Osteocyte (in vitro differentiated cells): ENCODE measurements at regions not wholly inside any gene's neighbourhood (a gene's known extent, or its start where the extent isn't known, plus 50 kb on each side); places are given as distances from the start of the nearest gene placed in this dataset.

ENCODE experiments used
- DNase-seq: peaks from one replicate; pipeline ENCODE4 v3.0.0; 2021; ENCODE audit warnings: mixed read lengths; ENCODE audit not compliant: unreplicated experiment; ENCODE audit errors: extremely low spot score
- H3K27ac Mint-ChIP-seq: one replicate; pipeline ENCODE4 v1.8.0; 2021; ENCODE audit warnings: mild to moderate bottlenecking, mixed read lengths; ENCODE audit not compliant: unreplicated experiment
- H3K27me3 Mint-ChIP-seq: one replicate; pipeline ENCODE4 v1.8.0; 2021; ENCODE audit warnings: mixed read lengths; ENCODE audit not compliant: unreplicated experiment
- H3K36me3 Mint-ChIP-seq: one replicate; pipeline ENCODE4 v1.8.0; 2021; ENCODE audit warnings: mixed read lengths; ENCODE audit not compliant: unreplicated experiment
- H3K4me1 Mint-ChIP-seq: one replicate; pipeline ENCODE4 v1.8.0; 2021; ENCODE audit warnings: mixed read lengths; ENCODE audit not compliant: unreplicated experiment
- H3K4me3 Mint-ChIP-seq: one replicate; pipeline ENCODE4 v1.8.0; 2021; ENCODE audit warnings: mild to moderate bottlenecking, moderate library complexity, mixed read lengths; ENCODE audit not compliant: unreplicated experiment
- H3K9me3 Mint-ChIP-seq: one replicate; pipeline ENCODE4 v1.8.0; 2021; ENCODE audit warnings: mixed read lengths; ENCODE audit not compliant: unreplicated experiment
- TF ChIP-seq, protein P1 (sequence below): fragments of 200-600 bp; sonication (generic); IDR thresholded peaks from 2 replicates; pipeline ENCODE4 v1.5.0; 2021; ENCODE audit warnings: antibody characterized with exemption, mild to moderate bottlenecking, moderate library complexity

DNA sequence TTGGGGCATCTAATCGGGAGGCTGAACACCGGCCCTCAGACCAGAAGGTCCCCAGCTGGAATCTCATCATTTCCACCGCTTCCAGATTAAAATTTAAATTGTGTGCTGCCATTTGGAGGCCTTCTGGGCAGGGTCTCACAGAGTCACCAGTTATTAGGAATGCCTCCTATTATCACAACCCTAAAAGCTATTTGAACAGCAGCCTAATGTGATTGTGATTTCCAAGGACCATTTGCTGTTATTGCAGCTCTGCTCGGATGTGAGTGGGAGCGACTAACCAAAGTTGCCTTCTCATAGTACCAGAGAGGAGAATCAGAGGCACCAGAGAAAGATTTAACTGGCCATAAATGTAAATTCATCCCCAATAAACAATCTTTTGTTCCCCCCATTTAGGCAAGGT is 277.3 kb downstream of the RNF144B start:
- peaks cover 2% of the 10 kb centered on the region for H3K9me3 Mint-ChIP-seq
- DNase-seq, result no peak
- TF ChIP-seq, protein P1, sequence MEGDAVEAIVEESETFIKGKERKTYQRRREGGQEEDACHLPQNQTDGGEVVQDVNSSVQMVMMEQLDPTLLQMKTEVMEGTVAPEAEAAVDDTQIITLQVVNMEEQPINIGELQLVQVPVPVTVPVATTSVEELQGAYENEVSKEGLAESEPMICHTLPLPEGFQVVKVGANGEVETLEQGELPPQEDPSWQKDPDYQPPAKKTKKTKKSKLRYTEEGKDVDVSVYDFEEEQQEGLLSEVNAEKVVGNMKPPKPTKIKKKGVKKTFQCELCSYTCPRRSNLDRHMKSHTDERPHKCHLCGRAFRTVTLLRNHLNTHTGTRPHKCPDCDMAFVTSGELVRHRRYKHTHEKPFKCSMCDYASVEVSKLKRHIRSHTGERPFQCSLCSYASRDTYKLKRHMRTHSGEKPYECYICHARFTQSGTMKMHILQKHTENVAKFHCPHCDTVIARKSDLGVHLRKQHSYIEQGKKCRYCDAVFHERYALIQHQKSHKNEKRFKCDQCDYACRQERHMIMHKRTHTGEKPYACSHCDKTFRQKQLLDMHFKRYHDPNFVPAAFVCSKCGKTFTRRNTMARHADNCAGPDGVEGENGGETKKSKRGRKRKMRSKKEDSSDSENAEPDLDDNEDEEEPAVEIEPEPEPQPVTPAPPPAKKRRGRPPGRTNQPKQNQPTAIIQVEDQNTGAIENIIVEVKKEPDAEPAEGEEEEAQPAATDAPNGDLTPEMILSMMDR, result no peak
- no peak overlapping the region for H3K27ac Mint-ChIP-seq
- H3K27me3 Mint-ChIP-seq, result peaks cover 11% of the 10 kb centered on the region
- H3K4me1 Mint-ChIP-seq, result no peaks in the 10 kb centered on the region
- H3K36me3 Mint-ChIP-seq, result no peaks in the 10 kb centered on the region
- H3K4me3 Mint-ChIP-seq, result no peak overlapping the region

DNA sequence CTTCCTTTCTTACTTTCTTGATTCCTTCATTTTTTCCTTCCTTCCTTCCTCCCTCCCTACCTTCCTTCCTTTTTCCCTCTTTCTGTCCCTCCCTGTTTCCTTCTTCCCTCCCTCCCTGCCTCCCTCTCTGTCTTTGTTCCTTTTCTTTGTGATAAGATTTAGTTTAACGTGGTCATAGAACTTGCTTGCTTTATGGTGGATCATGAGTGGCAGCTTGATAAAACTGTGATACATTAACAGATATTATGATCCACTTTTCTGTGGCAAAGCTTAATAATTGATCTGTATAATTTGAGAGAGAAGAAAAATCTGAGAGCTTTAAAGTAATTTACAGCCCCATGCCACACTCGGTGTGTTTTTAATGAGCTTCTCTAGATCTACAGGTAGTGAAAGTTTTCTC is 280.5 kb downstream of the RNF144B start:
- no peak for DNase-seq
- TF ChIP-seq, protein P1, result no peak
- Mint-ChIP-seq H3K27me3 (peaks cover 11% of the 10 kb centered on the region), H3K27ac (no peak overlapping the region), H3K36me3 (no peaks in the 10 kb centered on the region), H3K4me1 (no peaks in the 10 kb centered on the region), H3K9me3 (no peaks in the 10 kb centered on the region), H3K4me3 (no peak overlapping the region)

- H3K9me3 Mint-ChIP-seq, result no peaks in the 10 kb centered on the region
These were observed 281.8 kb downstream of the RNF144B start for GRCh38 chr6:18668994-18669393.

GRCh38 chr6:18672852-18673251 is 285.7 kb downstream of the RNF144B start:
- peaks cover 8% of the 10 kb centered on the region for H3K27me3 Mint-ChIP-seq
- no peaks in the 10 kb centered on the region for H3K4me1 Mint-ChIP-seq
- H3K9me3 Mint-ChIP-seq, result no peaks in the 10 kb centered on the region
- no peak overlapping the region for H3K4me3 Mint-ChIP-seq
- no peak for DNase-seq
- TF ChIP-seq, protein P1, result no peak
- H3K36me3 Mint-ChIP-seq, result no peaks in the 10 kb centered on the region
- no peak overlapping the region for H3K27ac Mint-ChIP-seq

More at GRCh38 chr6:18668994-18669393, 281.8 kb downstream of the RNF144B start:
- TF ChIP-seq, protein P1, result no peak
- Mint-ChIP-seq H3K4me1 (no peaks in the 10 kb centered on the region), H3K36me3 (no peaks in the 10 kb centered on the region), H3K4me3 (no peak overlapping the region), H3K27me3 (peaks cover 11% of the 10 kb centered on the region), H3K27ac (no peak overlapping the region)
- no peak for DNase-seq

GRCh38 chr6:18674346-18674745 is 287.2 kb downstream of the RNF144B start:
- no peaks in the 10 kb centered on the region for H3K27me3 Mint-ChIP-seq
- no peaks in the 10 kb centered on the region for H3K4me1 Mint-ChIP-seq
- H3K9me3 Mint-ChIP-seq, result no peaks in the 10 kb centered on the region
- no peaks in the 10 kb centered on the region for H3K36me3 Mint-ChIP-seq
- no peak overlapping the region for H3K4me3 Mint-ChIP-seq
- TF ChIP-seq, protein P1, result no peak
- no peak for DNase-seq
- H3K27ac Mint-ChIP-seq, result no peak overlapping the region
